NCI-H1694 treated with DMSO at 0.1 percent for 48 hours (cell line): ENCODE measurements at regions not wholly inside any gene's neighbourhood (a gene's known extent, or its start where the extent isn't known, plus 50 kb on each side); places are given as distances from the start of the nearest gene placed in this dataset.

ENCODE experiments used
- DNase-seq: peaks from one replicate; lab custom pipeline; 2025; lab: John Stamatoyannopoulos, UW

- no peak for DNase-seq
Observed at GRCh38 chr5:125336401-125336800, 590.0 kb upstream of the ZNF608 start.

- no peak for DNase-seq
Observed at GRCh38 chr5:125337294-125337693, 590.9 kb upstream of the ZNF608 start.

GRCh38 chr5:125338440-125339174 is 592.2 kb upstream of the ZNF608 start:
- DNase-seq: no peak

- no peak for DNase-seq
Observed at GRCh38 chr5:125341436-125341835, 595.0 kb upstream of the ZNF608 start.

GRCh38 chr5:125343015-125343414 is 596.6 kb upstream of the ZNF608 start:
- DNase-seq: no peak

GRCh38 chr5:125346316-125346715 is 599.9 kb upstream of the ZNF608 start:
- DNase-seq: no peak

GRCh38 chr5:125348221-125348692 is 601.8 kb upstream of the ZNF608 start:
- no peak for DNase-seq

- no peak for DNase-seq
Observed at GRCh38 chr5:125348936-125349831, 602.7 kb upstream of the ZNF608 start.

GRCh38 chr5:125357660-125358059 is 611.2 kb upstream of the ZNF608 start:
- no peak for DNase-seq

- no peak for DNase-seq
Observed at GRCh38 chr5:125365747-125366146, 619.3 kb upstream of the ZNF608 start.

GRCh38 chr5:125367702-125368101 is 621.3 kb upstream of the ZNF608 start:
- DNase-seq: no peak

- DNase-seq: no peak
Observed at GRCh38 chr5:125370461-125371205, 624.2 kb upstream of the ZNF608 start.

GRCh38 chr5:125372694-125373631 is 626.5 kb upstream of the ZNF608 start:
- peak; percentile 28 for DNase-seq

GRCh38 chr5:125375143-125375542 is 628.7 kb upstream of the ZNF608 start:
- peak; percentile 19 for DNase-seq

GRCh38 chr5:125376059-125376641 is 629.7 kb upstream of the ZNF608 start:
- no peak for DNase-seq

- DNase-seq: no peak
Observed at GRCh38 chr5:125377141-125377540, 630.7 kb upstream of the ZNF608 start.

- DNase-seq: no peak
Observed at GRCh38 chr5:125381290-125381689, 634.9 kb upstream of the ZNF608 start.

GRCh38 chr5:125384071-125384470 is 637.6 kb upstream of the ZNF608 start:
- DNase-seq: no peak

GRCh38 chr5:125390326-125390725 is 643.9 kb upstream of the ZNF608 start:
- no peak for DNase-seq

- no peak for DNase-seq
Observed at GRCh38 chr5:125393221-125393815, 646.9 kb upstream of the ZNF608 start.
